Aorta (tissue), 5 donors: ENCODE measurements at regions not wholly inside any gene's neighbourhood (a gene's known extent, or its start where the extent isn't known, plus 50 kb on each side); places are given as distances from the start of the nearest gene placed in this dataset.

Experiments used
- ATAC-seq: fragments of 200-7000 bp; cut with Tn5 transposase; one replicate; pipeline ENCODE4 v1.9.1; 2022; ENCODE audit warnings: moderate library complexity; ENCODE audit not compliant: low FRiP score
- DNase-seq, 2 donors: peaks; one replicate each; pipeline ENCODE4 v3.0.0-alpha.2; 2020
- H3K27ac ChIP-seq, 2 donors: one replicate each; pipeline ENCODE4 v1.5.1; 2013; ENCODE audit warnings: low read length in 2 of 2, mild to moderate bottlenecking in 2 of 2, moderate library complexity in 2 of 2, control low read depth in 1 of 2, inconsistent platforms in 1 of 2, low read depth in 1 of 2
- H3K27me3 ChIP-seq, 2 donors: one replicate each; pipeline ENCODE4 v1.6.1; 2013; ENCODE audit warnings: control low read depth in 1 of 2, low read length in 1 of 2, mild to moderate bottlenecking in 1 of 2, moderate library complexity in 1 of 2; ENCODE audit not compliant: insufficient read depth in 2 of 2, control insufficient read depth in 1 of 2
- H3K36me3 ChIP-seq, 2 donors: one replicate each; pipeline ENCODE4 v1.6.1; 2013; ENCODE audit warnings: control low read depth in 1 of 2, low read length in 1 of 2, mild to moderate bottlenecking in 1 of 2; ENCODE audit not compliant: insufficient read depth in 2 of 2, control insufficient read depth in 1 of 2
- H3K4me1 ChIP-seq, 2 donors: one replicate each; pipeline ENCODE4 v1.6.1; 2013; ENCODE audit warnings: low read length in 2 of 2, control low read depth in 1 of 2, mild to moderate bottlenecking in 1 of 2, moderate library complexity in 1 of 2; ENCODE audit not compliant: insufficient read depth in 2 of 2, control insufficient read depth in 1 of 2
- H3K4me3 ChIP-seq, 2 donors: one replicate each; pipeline ENCODE4 v1.5.1; 2013; ENCODE audit warnings: low read length in 2 of 2, control low read depth in 1 of 2, mild to moderate bottlenecking in 1 of 2
- H3K9me3 ChIP-seq: one replicate; pipeline ENCODE4 v1.6.1; 2013; ENCODE audit warnings: mild to moderate bottlenecking, low read length; ENCODE audit not compliant: control insufficient read depth
- WGBS, 2 donors: extraction: QIAGEN DNeasy Blood & Tissue Kit; methylation state at CpG; one replicate each; pipeline ENCODE4 v1.1.7; 2013; 5-methylcytosine and 5-hydroxymethylcytosine counted together
- intact Hi-C, 2 donors: fragments of 100-400 bp; cut with DNase I; formaldehyde crosslinking; loops; one replicate each; pipeline versions ENCODE4 v1.14.2 to v1.15.0; 2022
- donor health status: healthy with polysubstance abuse.
- donor health status: Bipolar disorder and iron deficiency.
- donor health status: DM: no; HTN: no; CAD: no.
- donor health status: DM: no; HTN: no; CAD: no.
- donor health status: DM: yes; HTN: yes; CAD: no.

- Histone ChIP-seq H3K27me3 (no peaks in the 10 kb centered on the region), H3K36me3 (no peaks in the 10 kb centered on the region), H3K9me3 (no peaks in the 10 kb centered on the region), H3K4me3 (no peak overlapping the region), H3K27ac (no peak overlapping the region), H3K4me1 (peaks cover 0 to 1% of the 10 kb centered on the region in 2 donors)
- intact Hi-C loops = no loop called here
- no peak for DNase-seq
- ATAC-seq = no peak
- 57 to 59% methylated on average over 3 of the region's 3 CpGs for WGBS, 2 donors
Observed at GRCh38 chr5:60149081-60149480, 255.6 kb upstream of the PDE4D start.

GRCh38 chr5:60148366-60148765 lies 254.8 kb upstream of the PDE4D start:
- Histone ChIP-seq H3K27ac (no peak overlapping the region), H3K27me3 (no peaks in the 10 kb centered on the region), H3K36me3 (no peaks in the 10 kb centered on the region), H3K4me1 (peaks cover 0 to 1% of the 10 kb centered on the region in 2 donors), H3K4me3 (no peak overlapping the region), H3K9me3 (no peaks in the 10 kb centered on the region)
- ATAC-seq (no peak), DNase-seq (no peak)
- WGBS, 2 donors = 58 to 71% methylated on average over 1 of the region's 1 CpG
- intact Hi-C loops = no loop called here

DNA sequence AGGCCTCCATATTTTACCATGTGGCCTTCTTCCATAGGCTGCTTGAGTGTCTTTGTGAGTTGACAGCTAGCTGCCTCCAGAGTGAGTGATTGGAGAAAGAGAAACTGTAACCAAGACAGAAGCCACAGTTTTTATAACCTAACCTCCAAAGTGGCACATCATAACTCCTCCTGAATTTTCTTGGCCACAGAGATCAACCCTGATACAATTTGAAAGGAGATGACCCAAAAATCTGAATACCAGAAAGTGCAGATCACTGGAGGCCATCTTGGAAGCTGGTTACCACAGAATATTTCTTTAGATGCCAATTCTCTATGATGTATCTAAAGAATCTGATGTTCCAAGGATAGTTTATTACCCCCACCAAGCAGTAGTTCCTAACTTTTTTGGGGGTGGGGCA lies 254.3 kb upstream of the PDE4D start:
- Histone ChIP-seq H3K27ac (no peak overlapping the region), H3K27me3 (no peaks in the 10 kb centered on the region), H3K36me3 (no peaks in the 10 kb centered on the region), H3K4me1 (peaks cover 0 to 1% of the 10 kb centered on the region in 2 donors), H3K9me3 (no peaks in the 10 kb centered on the region), H3K4me3 (no peak overlapping the region)
- intact Hi-C loops = no loop called here
- no peak for ATAC-seq
- DNase-seq = no peak

DNA sequence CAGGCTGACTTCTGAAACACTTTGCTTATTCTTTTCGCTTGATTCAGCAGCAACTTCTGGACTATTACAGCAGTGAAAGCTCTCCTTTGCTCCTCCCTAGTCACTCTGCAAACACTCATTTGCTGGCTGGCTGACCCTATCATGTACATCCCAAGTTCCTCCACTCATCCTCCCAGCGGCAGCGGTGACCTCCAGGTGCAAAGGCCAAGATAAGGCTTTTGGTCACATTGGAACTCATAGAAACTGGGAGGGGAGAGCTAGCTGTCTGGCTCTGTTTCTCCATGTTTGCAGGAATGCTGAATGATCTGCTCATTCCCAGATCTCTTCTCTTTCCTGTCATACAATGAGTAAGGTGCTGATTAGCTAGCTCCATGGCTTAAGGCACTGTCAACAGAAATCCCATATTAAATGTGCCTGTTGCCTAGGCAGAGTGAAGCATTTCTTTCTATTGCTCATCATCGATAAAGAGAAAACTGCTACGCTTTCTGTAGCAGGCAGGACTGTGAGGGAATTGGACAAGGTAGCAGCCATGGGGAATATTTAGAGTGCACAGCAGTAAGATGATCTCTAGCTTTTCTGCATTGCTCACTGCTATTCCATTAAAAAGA lies 250.5 kb upstream of the PDE4D start:
- DNase-seq = no peak
- intact Hi-C loops = no loop called here
- Histone ChIP-seq H3K4me1 (peaks cover 0 to 1% of the 10 kb centered on the region in 2 donors), H3K27ac (no peak overlapping the region), H3K36me3 (no peaks in the 10 kb centered on the region), H3K4me3 (no peak overlapping the region), H3K9me3 (no peaks in the 10 kb centered on the region), H3K27me3 (no peaks in the 10 kb centered on the region)
- WGBS, 2 donors = 88 to 95% methylated on average over 5 of the region's 5 CpGs
- ATAC-seq = no peak

GRCh38 chr5:60141119-60141518 lies 247.6 kb upstream of the PDE4D start:
- H3K9me3 ChIP-seq = no peaks in the 10 kb centered on the region
- WGBS, 2 donors = 80 to 84% methylated on average over 2 of the region's 2 CpGs
- no peaks in the 10 kb centered on the region for H3K4me1 ChIP-seq
- H3K4me3 ChIP-seq = no peak overlapping the region
- no peak overlapping the region for H3K27ac ChIP-seq
- ATAC-seq (no peak), DNase-seq (no peak)
- H3K27me3 ChIP-seq = no peaks in the 10 kb centered on the region
- intact Hi-C loops = no loop called here
- no peaks in the 10 kb centered on the region for H3K36me3 ChIP-seq

- DNase-seq = no peak
- intact Hi-C loops = no loop called here
- H3K27me3 ChIP-seq = no peaks in the 10 kb centered on the region
- H3K9me3 ChIP-seq = no peaks in the 10 kb centered on the region
- 0 to 1% methylated on average over 1 of the region's 1 CpG for WGBS, 2 donors
- no peaks in the 10 kb centered on the region for H3K36me3 ChIP-seq
- ATAC-seq = no peak
- no peaks in the 10 kb centered on the region for H3K4me1 ChIP-seq
- H3K27ac ChIP-seq = no peak overlapping the region
- no peak overlapping the region for H3K4me3 ChIP-seq
Observed at GRCh38 chr5:60136841-60137240, 243.3 kb upstream of the PDE4D start.

DNA sequence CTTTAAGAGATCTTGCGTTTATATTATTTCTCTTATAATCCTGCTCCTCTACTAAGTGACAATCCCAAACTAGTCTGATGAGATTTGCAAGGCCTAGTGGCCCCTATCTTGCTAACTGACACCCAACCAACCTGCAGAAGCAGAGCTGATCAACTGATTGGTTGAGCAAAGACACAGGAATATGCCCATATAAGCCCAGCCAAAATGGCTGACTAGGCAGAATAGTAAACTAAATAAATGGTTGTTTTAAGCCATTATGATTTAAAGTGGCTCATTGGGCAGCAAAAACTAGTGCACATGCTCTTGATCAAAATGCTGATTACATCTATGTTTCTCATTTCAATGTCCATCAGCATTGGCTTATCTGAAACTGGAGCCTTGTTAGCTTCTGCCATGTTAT lies 238.0 kb upstream of the PDE4D start:
- Histone ChIP-seq H3K27me3 (no peaks in the 10 kb centered on the region), H3K4me1 (no peaks in the 10 kb centered on the region), H3K4me3 (no peak overlapping the region), H3K36me3 (no peaks in the 10 kb centered on the region), H3K27ac (no peak overlapping the region), H3K9me3 (no peaks in the 10 kb centered on the region)
- WGBS, 2 donors = 96 to 97% methylated on average over 1 of the region's 1 CpG
- DNase-seq = no peak
- ATAC-seq = no peak
- intact Hi-C loops = no loop called here

DNA sequence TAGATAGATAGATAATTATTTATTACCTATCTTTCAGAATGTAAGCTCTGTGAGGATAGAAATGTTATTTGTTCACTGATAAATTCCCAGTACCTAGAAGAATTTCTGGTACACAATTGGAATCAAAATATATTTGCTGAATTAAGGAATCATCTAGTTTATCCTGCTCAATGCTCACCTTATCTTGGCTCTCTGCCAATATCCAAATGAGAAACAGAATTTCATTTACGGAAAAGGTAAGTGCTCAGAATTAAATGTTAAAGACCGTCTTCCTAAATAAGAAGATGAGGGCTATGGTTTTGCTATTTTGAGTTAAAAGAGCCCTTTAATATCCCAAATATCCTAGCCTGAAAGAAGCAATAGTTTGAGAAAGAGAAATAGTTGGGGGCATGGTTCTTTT lies 232.1 kb upstream of the PDE4D start:
- ATAC-seq (no peak), DNase-seq (no peak)
- intact Hi-C loops = no loop called here
- H3K9me3 ChIP-seq = no peaks in the 10 kb centered on the region
- H3K27ac ChIP-seq = no peak overlapping the region
- H3K27me3 ChIP-seq = no peaks in the 10 kb centered on the region
- H3K36me3 ChIP-seq = no peaks in the 10 kb centered on the region
- no peaks in the 10 kb centered on the region for H3K4me1 ChIP-seq
- no peak overlapping the region for H3K4me3 ChIP-seq
- WGBS, 2 donors = 95 to 100% methylated on average over 2 of the region's 2 CpGs

DNA sequence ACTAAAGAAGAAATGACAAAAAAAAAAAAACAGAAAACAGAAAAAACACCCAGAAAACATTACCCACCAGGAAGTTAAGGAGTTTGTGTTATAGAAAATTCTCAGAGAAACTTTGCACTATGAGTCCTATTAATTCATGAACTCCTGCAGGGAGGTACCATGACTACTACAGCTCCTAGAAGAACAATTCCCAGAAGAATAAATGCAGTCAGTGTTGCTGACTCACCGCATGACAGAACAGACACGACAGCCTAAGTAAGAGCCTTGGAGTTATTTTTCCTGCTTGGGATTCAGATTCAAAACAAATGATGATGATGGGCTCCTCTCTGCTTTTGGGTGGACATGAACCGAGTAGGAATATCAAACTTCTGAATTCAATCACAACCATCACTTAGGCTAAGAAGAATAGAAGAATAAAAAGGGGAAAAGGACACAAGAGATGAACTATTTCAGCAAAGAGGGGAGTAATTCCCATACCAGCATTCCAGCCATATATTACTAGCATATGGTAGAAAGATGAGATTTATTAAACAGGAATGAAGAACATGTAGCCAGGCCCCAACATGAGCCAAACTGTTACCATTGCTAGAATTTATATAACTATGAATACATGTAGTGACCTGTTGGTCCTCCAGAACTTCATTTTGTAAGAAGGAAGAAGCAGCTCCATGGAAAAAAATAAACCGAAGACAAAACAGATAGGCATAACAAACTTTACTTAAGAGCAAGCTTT lies 209.6 kb upstream of the PDE4D start:
- Histone ChIP-seq H3K27me3 (no peaks in the 10 kb centered on the region), H3K9me3 (no peaks in the 10 kb centered on the region)
- 54 to 58% methylated on average over 4 of the region's 4 CpGs for WGBS, 2 donors

More for the DNA sequence above, 209.6 kb upstream of the PDE4D start:
- Histone ChIP-seq H3K4me3 (no peak overlapping the region), H3K27ac (no peak overlapping the region), H3K36me3 (no peaks in the 10 kb centered on the region), H3K4me1 (peaks cover 2 to 3% of the 10 kb centered on the region in 2 donors)
- DNase-seq (no peak), ATAC-seq (no peak)
- intact Hi-C loops = no loop called here
